Loucy (cell line): ENCODE measurements at regions not wholly inside any gene's neighbourhood (a gene's known extent, or its start where the extent isn't known, plus 50 kb on each side); places are given as distances from the start of the nearest gene placed in this dataset.

Experiments used
- CTCF ChIP-seq: fragments of 200-600 bp; sonication (generic); conservative IDR thresholded peaks from 2 replicates; pipeline ENCODE4 v1.5.1; 2014; ENCODE audit warnings: mild to moderate bottlenecking, antibody characterized with exemption, low read length
- EZH2phosphoT487 ChIP-seq: fragments of 200-600 bp; IDR thresholded peaks from 2 replicates; pipeline ENCODE4 v1.6.1; 2018; ENCODE audit warnings: antibody characterized with exemption, mild to moderate bottlenecking, moderate library complexity, borderline replicate concordance

- no peak for TF ChIP-seq EZH2phosphoT487
- no peak for TF ChIP-seq CTCF
Observed at GRCh38 chr14:98958632-98959031, 313.4 kb downstream of the BCL11B start.
